IMR-90 (cell line): ENCODE measurements at regions not wholly inside any gene's neighbourhood (a gene's known extent, or its start where the extent isn't known, plus 50 kb on each side); places are given as distances from the start of the nearest gene placed in this dataset.

Source experiments
- ATAC-seq: fragments of 200-7000 bp; cut with Tn5 transposase; 2 replicates; pipeline ENCODE4 v1.9.1; 2020; ENCODE audit warnings: low read depth, mild to moderate bottlenecking, moderate library complexity
- BruUV-seq: library from RNA; stranded (reverse); fragments of 400-500 nt; replicated peaks from 2 replicates; lab custom pipeline; 2021; lab: Mats Ljungman, UMichigan
- CTCF ChIA-PET: fragments of 300-600 bp; formaldehyde crosslinking; extraction: SDS; loops from one replicate; lab custom pipeline; 2021; ENCODE audit warnings: antibody characterized with exemption; lab: Yijun Ruan, JAX
- POLR2A ChIA-PET: fragments of 300-600 bp; sonication (Branson Sonifier 250); formaldehyde crosslinking; loops from one replicate; lab custom pipeline; 2022; ENCODE audit warnings: antibody characterized with exemption; ENCODE audit not compliant: unreplicated experiment; lab: Charles Lee
- DNase-seq: peaks from one replicate; pipeline ENCODE4 v3.0.0; 2013
- H2AFZ ChIP-seq: replicated peaks from 2 replicates; pipeline ENCODE3; 2013; ENCODE audit warnings: low read length, mild to moderate bottlenecking; ENCODE audit not compliant: poor library complexity
- H2AK5ac ChIP-seq: 2 replicates; pipeline ENCODE4 v1.6.1; 2013; ENCODE audit warnings: low read depth, low read length, inconsistent platforms
- H2AK9ac ChIP-seq: replicated peaks from 2 replicates; pipeline ENCODE3; 2013; ENCODE audit warnings: mild to moderate bottlenecking, low read depth, low read length, moderate library complexity; ENCODE audit not compliant: poor library complexity
- H2BK120ac ChIP-seq: 2 replicates; pipeline ENCODE4 v1.6.1; 2013; ENCODE audit warnings: low read depth, low read length, inconsistent platforms
- H2BK15ac ChIP-seq: 3 replicates; pipeline ENCODE4 v1.6.1; 2013; ENCODE audit warnings: low read depth, low read length, inconsistent platforms
- H2BK20ac ChIP-seq: 2 replicates; pipeline ENCODE4 v1.6.1; 2013; ENCODE audit warnings: low read depth, mild to moderate bottlenecking, inconsistent platforms, low read length, moderate library complexity
- H2BK5ac ChIP-seq: 2 replicates; pipeline ENCODE4 v1.6.1; 2013; ENCODE audit warnings: mild to moderate bottlenecking, low read depth, low read length, inconsistent platforms; ENCODE audit not compliant: poor library complexity, severe bottlenecking
- H3K14ac ChIP-seq: replicated peaks from 2 replicates; pipeline ENCODE4 v1.6.1; 2013; ENCODE audit warnings: low read depth, low read length, inconsistent platforms
- H3K18ac ChIP-seq: 2 replicates; pipeline ENCODE4 v1.6.1; 2013; ENCODE audit warnings: low read depth, low read length, control low read depth
- H3K23ac ChIP-seq: 2 replicates; pipeline ENCODE4 v1.6.1; 2013; ENCODE audit warnings: low read depth, low read length, inconsistent platforms
- H3K27ac ChIP-seq: 2 replicates; pipeline ENCODE4 v1.5.1; 2013; ENCODE audit warnings: mild to moderate bottlenecking, control low read depth, low read length; ENCODE audit not compliant: insufficient read depth
- H3K27me3 ChIP-seq: 2 replicates; pipeline ENCODE4 v1.6.1; 2013; ENCODE audit warnings: low read length; ENCODE audit not compliant: control insufficient read depth, insufficient read depth
- H3K36me3 ChIP-seq: 2 replicates; pipeline ENCODE4 v1.6.1; 2013; ENCODE audit warnings: low read length, mixed read lengths; ENCODE audit not compliant: control insufficient read depth, insufficient read depth
- H3K4ac ChIP-seq: 2 replicates; pipeline ENCODE4 v1.6.1; 2013; ENCODE audit warnings: low read depth, low read length, inconsistent platforms
- H3K4me1 ChIP-seq: 2 replicates; pipeline ENCODE4 v1.6.1; 2013; ENCODE audit warnings: low read length, mixed read lengths; ENCODE audit not compliant: control insufficient read depth, insufficient read depth
- H3K4me2 ChIP-seq: 2 replicates; pipeline ENCODE4 v1.6.1; 2013; ENCODE audit warnings: low read depth, mild to moderate bottlenecking, control low read depth, low read length, moderate library complexity
- H3K4me3 ChIP-seq: 2 replicates; pipeline ENCODE4 v1.5.1; 2013; ENCODE audit warnings: low read depth, mild to moderate bottlenecking, control low read depth, low read length, moderate library complexity; ENCODE audit not compliant: insufficient read depth
- H3K56ac ChIP-seq: 2 replicates; pipeline ENCODE4 v1.6.1; 2013; ENCODE audit warnings: low read length, inconsistent platforms; ENCODE audit not compliant: insufficient read depth; ENCODE audit errors: extremely low read depth
- H3K79me1 ChIP-seq, 2 experiments: 2 replicates each; pipeline ENCODE4 v1.6.1; 2013; ENCODE audit warnings: low read length in 2 of 2, inconsistent platforms in 1 of 2, low read depth in 1 of 2
- H3K9ac ChIP-seq: 2 replicates; pipeline ENCODE4 v1.6.1; 2013; ENCODE audit warnings: low read depth, low read length, control low read depth
- H3K9me1 ChIP-seq: 2 replicates; pipeline ENCODE4 v1.6.1; 2013; ENCODE audit warnings: low read length, inconsistent platforms; ENCODE audit not compliant: insufficient read depth
- H3K9me3 ChIP-seq: 2 replicates; pipeline ENCODE4 v1.6.1; 2013; ENCODE audit warnings: low read length; ENCODE audit not compliant: control insufficient read depth, insufficient read depth
- H4K20me1 ChIP-seq: 2 replicates; pipeline ENCODE4 v1.6.1; 2013; ENCODE audit warnings: low read length, inconsistent platforms; ENCODE audit not compliant: insufficient read depth
- H4K5ac ChIP-seq: 2 replicates; pipeline ENCODE4 v1.6.1; 2013; ENCODE audit warnings: mild to moderate bottlenecking, low read depth, low read length, control low read depth
- H4K8ac ChIP-seq, 2 experiments: 2 replicates each; pipeline ENCODE4 v1.6.1; 2013; ENCODE audit warnings: low read depth in 2 of 2, low read length in 2 of 2, control low read depth in 1 of 2, inconsistent platforms in 1 of 2
- H4K91ac ChIP-seq: 2 replicates; pipeline ENCODE4 v1.6.1; 2013; ENCODE audit warnings: low read depth, low read length, inconsistent platforms; ENCODE audit not compliant: insufficient read depth
- ELK1 ChIP-seq: fragments of 150-350 bp; IDR thresholded peaks from 2 replicates; pipeline ENCODE4 v1.6.1; 2016; ENCODE audit warnings: low read depth, mild to moderate bottlenecking, low read length, moderate library complexity, borderline replicate concordance
- WGBS, 2 experiments: methylation state at CpG; one replicate each; pipeline versions ENCODE4 v1.1.5 to v1.1.7; 2013; ENCODE audit warnings: missing lambda C conversion rate in 2 of 2; ENCODE audit not compliant: insufficient read length in 1 of 2; ENCODE audit errors: extremely low coverage in 2 of 2; 5-methylcytosine and 5-hydroxymethylcytosine counted together
- dilution Hi-C: fragments of 300-500 bp; cut with HindIII; formaldehyde crosslinking; loops from one replicate; pipeline ENCODE4 v1.14.3; 2018; ENCODE audit warnings: low sequenced_read_pairs; ENCODE audit not compliant: unreplicated experiment
- in situ Hi-C: fragments of 300-500 bp; cut with MboI; formaldehyde crosslinking; loops from 3 replicates; pipeline ENCODE4 v1.14.3; 2019; ENCODE audit warnings: low sequenced_read_pairs, inconsistent platforms, mixed read lengths
- intact Hi-C: fragments of 100-400 bp; cut with micrococcal nuclease; formaldehyde crosslinking; loops from 2 replicates; pipeline ENCODE4 v1.10.0; 2022

GRCh38 chr5:2997179-2997578 lies 245.7 kb upstream of the IRX2 start:
- intact Hi-C loops, result no loop called here

More at GRCh38 chr5:2997179-2997578, 245.7 kb upstream of the IRX2 start:
- Histone ChIP-seq H4K8ac (no peak overlapping the region), H3K27me3 (no peaks in the 10 kb centered on the region), H3K9ac (no peak overlapping the region), H2AFZ (no peak overlapping the region), H3K14ac (no peak overlapping the region), H3K9me3 (peaks cover 45% of the 10 kb centered on the region), H2AK9ac (no peak overlapping the region), H4K5ac (no peak overlapping the region), H2BK5ac (no peak overlapping the region), H3K4me1 (no peaks in the 10 kb centered on the region), H3K4me2 (no peak overlapping the region), H3K36me3 (no peaks in the 10 kb centered on the region), H3K23ac (no peak overlapping the region), H2BK15ac (no peak overlapping the region), H3K4me3 (no peak overlapping the region), H3K56ac (no peak overlapping the region), H3K4ac (no peak overlapping the region), H4K91ac (no peak overlapping the region), H3K27ac (no peak overlapping the region), H3K18ac (no peak overlapping the region), H3K79me1 (no peaks in the 10 kb centered on the region), H2AK5ac (no peak overlapping the region), H4K20me1 (no peaks in the 10 kb centered on the region), H2BK20ac (no peak overlapping the region), H2BK120ac (no peak overlapping the region), H3K9me1 (no peaks in the 10 kb centered on the region)
- DNase-seq (no peak), ATAC-seq (no peak)
- BruUV-seq, result no TSS peak
- CTCF ChIA-PET, result no interaction called here
- in situ Hi-C loops, result no loop called here
- TF ChIP-seq ELK1, result no peak
- POLR2A ChIA-PET, result no interaction called here
- no CpG with 5 or more reads among the region's 4 CpGs for WGBS, 2 experiments
- dilution Hi-C loops, result no loop called here
